Renal pelvis (tissue), 1 donor: ENCODE measurements at regions not wholly inside any gene's neighbourhood (a gene's known extent, or its start where the extent isn't known, plus 50 kb on each side); places are given as distances from the start of the nearest gene placed in this dataset.
A peak's percentile ranks its signal among the peaks of the same experiment; 100 is the strongest.

Source experiments
- DNase-seq: peaks from one replicate; pipeline ENCODE4 v3.0.0-alpha.2; 2013

DNA sequence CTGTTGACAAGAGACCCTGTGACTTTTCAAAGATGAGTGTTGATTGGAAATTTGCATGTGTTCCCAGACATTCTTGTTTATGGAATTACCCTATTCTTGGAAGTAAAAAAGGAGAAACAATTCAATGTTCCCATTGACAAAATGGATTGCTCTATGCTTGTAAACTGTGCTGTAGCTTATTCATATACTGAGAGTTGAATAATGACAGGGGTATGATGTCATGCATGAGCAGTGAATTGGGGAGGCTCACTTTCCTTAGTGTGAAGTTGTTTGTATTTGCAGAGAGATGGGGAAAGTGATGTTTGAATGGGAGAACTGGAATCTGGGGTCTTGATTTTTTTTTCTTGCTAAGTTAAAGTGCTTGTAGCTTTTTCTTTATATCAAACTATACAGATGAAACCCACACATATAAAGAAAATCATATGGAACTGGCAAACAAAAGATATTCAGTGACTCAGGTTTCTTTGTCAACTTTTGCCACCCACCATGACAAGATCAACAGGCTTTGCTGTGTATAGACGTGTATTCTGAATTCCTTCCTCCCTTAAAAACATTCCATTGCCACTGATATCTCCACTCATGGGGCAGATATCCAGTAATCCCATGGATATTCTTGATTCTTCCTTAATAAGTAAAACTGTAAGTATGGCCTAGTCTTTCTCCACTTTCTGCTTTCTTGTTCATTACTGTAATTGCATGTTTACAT, 97.8 kb upstream of the JAG1 start:
- no peak for DNase-seq

DNA sequence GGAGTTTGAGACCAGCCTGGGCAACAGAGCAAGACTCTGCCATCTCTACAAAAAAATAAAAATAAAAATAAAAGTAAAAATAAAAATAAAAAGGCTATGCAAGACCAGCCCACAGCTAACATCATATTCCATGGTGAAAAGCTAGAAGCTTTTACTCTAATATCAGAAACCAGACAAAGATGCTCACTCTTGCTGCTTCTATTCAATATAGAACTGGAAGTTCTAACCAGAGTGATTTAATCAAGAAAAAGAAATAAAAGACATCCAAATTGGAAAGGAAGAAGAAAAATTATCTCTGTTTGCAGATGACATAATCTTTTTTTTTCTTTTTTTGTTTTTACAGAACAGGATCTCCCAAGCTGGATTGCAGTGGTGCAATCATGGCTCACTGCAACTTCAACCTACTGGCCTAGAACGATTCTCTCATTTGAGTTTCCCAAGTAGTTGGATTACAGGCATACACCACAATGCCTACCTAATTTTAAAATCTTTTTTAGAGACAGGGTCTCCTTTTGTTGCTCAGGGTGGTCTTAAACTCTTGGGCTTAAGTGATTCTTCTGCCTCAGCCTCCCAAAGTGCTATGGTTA, 100.7 kb upstream of the JAG1 start:
- DNase-seq = no peak

DNA sequence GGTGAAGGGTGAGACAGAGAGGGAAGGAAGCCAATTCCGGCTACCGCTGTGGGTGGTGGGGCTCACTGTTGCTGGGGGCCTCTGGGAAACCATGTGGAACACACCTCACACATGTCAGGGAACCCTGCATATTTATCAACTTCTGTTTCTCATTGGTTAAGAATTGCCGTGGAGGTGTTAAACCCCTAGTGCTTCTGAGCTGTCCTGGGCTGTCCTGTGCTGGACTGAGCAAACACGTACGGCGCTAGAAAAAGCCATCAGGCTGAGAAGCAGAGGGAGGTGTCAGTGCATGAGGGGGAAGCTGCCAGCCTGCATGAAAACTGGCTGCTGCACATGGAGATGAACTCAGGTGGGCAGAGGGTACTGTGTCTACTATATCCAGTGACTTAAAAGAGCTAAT, 103.9 kb upstream of the JAG1 start:
- DNase-seq = no peak

DNA sequence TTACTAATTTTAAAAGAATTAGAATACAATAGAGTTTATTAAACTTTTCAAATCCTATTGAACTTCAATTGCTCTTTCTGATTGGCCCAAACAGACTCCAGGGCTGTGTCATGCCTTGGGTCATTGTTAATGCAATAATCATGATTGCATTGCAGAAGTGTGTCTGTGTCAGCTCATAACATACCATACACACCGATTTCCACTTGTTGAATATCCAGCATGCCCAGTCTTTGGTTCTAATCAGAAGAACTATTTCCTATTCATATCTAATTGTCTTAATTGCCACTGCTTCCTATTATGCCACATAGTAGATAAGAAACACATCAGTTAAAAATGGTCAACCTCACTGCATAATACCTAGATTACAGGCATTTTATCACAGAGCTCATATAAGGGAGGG, 106.1 kb upstream of the JAG1 start:
- DNase-seq = no peak

DNA sequence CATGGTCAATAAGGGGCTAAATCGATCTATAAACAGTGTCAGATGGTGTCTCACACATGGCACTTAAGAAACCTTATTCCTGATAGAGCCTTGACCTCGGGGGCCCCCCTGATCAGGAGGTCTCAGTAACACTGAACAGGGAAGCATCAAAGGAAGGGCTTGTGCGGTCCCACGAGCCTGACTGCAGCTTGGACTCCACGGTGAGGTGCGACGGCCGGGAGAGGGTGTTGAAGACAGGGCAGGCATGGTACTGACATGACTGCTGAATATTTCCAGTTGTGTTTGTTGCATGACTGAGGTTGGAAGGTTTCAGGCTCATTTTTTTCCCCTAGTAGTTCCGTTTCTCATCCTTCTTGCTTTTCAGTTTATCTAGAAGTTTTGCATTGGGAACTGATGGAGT, 107.1 kb upstream of the JAG1 start:
- DNase-seq = no peak

DNA sequence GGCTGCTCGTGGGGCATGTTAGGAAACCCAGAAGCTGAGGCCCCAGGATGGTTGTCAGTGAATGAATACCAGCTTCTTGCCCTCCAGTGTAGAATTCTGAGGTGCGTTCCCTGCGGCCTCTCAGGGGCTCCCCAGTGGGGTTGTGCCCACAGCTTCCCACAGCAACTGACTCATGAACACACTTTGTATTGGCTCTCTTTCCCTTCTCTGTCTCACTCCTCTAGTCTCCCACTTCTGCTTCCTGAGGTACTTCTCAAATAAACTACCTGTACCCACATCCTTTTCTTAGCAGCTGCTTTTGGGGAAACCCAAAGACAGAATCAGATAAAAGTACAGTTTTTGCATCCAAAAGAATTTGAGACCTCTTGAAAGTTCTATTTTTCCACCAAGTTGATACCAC, 107.7 kb upstream of the JAG1 start:
- DNase-seq = no peak

DNA sequence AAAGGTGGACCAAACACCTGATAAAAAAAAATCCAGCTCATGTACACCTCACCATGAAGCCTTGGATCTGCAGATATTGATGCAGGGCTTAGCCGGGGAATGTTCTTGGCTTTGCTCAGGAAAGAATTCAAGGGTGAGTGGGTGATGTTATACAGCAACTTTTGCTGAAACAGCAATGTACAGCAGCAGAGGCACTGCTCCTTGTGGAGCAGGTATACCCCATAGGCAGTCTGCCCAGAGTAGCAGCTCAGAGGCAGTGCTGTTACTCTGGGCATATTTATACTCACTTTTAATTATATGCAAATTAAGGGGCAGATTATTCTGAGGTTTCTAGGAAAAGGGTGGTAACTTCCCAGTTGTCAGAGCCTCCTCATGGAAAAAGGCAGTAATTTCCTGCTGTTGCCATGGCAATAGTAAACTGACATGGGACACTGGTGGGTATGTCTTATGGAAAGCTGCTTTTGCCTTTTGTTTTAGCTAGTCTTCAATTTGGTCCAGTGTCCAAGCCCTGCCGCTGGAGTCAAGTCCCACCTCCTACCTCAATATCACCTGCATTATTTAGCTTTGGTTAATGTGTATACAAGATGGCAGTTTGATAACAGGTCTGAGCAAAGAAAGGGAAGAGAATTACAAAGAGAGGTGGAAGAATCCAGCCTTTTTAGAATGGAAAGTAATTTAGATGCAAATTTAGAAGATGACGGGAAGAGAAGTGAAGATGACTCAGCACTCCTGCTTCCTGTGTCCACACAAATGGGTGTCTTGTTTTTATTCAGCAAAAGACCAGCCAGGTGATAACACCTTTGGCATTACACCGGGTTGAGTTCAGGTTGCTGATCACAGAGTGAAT, 110.1 kb upstream of the JAG1 start:
- no peak for DNase-seq

DNA sequence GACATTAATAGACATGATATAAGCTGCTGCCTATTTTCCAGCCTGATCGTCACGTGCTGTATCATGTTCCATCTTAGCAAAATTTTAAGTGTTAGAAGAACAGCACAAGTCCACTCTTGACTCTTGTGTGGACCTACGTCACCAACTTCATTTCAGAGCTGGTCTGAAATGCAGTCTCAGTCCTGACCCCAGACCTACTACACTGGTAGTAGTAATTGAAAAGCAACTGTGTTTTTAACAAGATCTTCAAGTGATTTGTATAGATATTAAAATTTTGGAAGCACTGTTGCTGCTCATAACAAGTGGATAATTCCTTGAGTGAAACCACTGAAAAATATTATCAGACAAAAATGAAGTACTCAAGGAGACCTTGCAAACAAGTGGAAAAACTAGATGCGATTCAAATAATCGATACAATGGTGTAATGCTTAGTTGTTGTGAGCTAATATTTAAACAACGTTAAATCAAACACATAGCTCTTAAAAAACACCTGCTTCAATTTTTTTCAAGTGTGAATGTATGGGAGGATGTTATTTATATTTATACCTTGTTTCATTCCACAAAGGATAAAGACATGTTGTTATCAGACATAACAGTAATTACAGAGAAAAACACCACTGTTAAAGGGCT, 110.9 kb upstream of the JAG1 start:
- DNase-seq = no peak

DNA sequence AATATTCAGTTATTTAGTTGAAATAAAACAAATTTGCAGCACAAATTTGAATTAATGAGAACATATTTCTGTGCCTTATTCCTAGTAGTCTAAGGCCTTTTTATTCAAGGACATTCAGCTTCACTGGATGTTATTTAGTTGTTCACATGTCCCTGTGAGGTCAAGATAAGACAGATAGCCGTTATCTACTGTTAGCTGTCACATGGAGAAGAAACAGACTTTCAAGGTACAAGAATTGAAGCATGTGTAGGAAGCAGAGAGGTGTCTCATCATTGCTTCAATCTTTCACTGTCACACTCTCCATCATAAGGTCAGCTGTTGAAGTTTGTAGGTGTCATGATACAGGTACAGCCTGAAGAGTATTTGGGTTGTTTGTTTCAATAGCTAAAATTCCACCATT, 112.9 kb upstream of the JAG1 start:
- DNase-seq = no peak

DNA sequence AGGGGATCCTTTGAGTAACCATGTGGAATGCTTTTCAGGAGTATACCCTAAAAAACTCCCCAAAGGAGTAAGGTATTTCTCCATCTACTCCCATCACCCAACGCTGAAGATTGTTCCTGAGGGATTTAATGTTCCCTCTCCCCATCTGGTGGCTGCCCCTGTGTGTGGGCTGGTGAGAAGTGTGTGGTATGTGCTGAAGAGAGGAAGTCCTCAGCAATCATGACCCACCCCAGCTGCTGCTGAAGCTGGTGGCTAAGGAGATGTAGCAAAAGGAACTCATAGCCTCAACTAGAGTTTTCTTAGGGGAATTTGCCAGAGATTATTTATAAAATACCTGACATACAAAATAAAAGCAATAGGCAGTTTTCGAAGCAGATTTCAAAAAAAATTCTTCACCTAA, 114.3 kb upstream of the JAG1 start:
- DNase-seq = no peak

DNA sequence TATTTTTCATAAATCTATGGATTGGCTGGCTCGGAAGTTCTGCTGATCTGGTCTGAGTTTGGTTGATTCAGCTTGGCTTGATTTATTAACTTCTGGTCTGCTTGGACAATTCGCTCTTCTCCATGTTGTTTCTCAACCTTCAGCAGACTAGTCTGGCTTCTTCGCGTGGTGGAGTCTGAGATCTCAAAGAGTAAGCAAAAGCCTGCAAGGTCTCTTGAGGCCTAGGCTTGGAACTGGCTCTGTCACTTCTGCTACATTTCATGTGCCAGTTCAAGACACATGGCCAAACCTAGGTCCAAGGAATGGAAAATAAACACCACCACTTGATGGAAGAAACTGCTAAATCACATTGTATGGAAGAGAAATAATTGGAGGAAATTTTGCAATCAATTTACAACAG, 115.1 kb upstream of the JAG1 start:
- DNase-seq = no peak

DNA sequence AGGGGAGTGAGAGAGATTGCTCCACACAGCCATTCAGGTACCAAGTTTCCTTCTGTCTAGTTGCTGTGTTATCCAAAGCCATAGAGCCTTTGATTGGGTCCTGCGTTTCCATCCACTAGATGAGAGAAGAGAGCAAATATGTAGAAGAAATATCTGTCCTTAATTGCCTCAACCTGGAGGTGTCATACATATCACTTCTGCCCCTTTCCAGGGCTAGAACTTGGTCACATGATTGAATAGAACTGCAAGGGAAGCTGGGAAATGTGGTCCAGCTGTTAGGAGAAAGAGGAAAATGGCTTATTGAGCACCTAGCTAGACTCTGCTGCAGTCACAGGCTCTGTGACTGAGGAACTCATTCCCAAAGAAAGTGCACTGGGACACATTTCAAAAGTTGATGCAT, 115.6 kb upstream of the JAG1 start:
- no peak for DNase-seq

DNA sequence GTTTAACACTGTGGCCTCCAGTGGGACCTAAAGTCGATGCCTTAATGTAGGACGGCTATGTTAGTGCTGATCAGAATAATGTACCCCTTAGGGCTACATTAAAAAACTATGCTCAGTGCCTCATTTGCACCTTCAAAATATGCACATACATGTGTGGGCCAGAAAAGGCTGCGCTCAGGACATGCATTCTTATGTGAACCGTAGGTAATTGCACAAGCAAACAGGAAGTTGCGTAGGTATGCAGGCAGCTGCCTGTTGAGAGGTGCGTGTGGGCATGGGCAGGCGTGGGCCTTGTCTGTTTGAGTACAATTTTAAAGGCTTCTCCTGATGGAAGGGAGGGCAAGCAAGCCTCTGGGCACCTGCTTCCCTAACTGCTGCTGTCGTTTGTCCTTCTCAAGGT, 116.2 kb upstream of the JAG1 start:
- no peak for DNase-seq

DNA sequence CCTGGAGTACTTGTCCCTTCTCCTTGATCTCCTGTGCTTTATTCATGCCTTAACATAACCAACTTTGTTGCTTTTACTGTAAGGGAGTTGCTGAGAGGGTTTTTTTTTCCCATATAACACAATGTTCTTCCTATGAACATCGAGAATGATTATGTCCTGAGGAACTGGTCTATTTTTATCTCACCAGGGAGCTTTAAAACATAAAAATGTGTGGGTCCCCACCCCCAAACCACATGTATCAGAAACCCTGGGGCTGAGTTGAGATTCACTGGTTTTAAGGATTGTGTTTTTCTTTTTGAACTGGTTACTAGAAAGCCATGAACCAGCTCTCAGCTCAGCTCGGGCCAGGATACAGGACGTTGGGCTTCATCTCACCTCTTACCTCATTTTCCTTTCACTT, 118.5 kb upstream of the JAG1 start:
- no peak for DNase-seq

DNA sequence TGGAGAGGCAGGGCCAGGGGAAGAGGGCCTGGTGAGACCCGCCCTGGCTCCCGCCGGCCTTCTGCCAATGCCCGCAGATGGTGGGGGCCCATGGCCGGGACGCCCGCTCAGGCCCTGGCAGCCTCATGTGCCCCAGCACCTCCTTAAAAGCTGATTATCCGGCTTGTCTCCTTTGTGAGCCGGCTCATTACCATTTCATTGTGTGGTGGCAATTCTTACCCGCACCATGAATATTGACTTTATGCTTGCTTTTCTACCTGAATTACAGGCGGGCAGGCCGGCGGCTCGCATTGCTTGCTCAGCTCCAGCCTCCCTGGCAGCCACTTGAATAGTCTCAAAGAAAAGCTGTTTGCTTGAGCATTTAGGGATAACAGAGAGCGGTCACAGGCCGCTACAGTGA, 120.0 kb upstream of the JAG1 start:
- no peak for DNase-seq

DNA sequence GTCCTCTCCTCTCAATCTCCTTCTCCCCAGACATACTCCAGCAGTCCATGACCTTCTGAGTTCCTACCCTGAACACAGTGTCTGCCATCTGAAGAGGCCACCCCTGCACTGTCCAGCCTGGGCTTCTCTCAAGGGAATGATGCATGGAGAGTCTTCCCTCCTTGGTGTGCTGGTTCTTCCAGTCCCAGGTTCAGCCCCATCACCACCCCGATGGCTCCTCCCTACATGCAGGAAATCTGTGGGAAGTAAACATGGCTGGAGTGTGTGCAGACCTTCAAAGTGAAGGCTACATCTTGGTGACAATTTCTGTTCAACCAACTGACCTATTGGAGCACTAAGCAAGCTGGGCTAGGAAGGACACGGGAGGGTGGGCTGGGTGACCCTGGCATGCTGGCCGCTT, 121.0 kb upstream of the JAG1 start:
- no peak for DNase-seq

DNA sequence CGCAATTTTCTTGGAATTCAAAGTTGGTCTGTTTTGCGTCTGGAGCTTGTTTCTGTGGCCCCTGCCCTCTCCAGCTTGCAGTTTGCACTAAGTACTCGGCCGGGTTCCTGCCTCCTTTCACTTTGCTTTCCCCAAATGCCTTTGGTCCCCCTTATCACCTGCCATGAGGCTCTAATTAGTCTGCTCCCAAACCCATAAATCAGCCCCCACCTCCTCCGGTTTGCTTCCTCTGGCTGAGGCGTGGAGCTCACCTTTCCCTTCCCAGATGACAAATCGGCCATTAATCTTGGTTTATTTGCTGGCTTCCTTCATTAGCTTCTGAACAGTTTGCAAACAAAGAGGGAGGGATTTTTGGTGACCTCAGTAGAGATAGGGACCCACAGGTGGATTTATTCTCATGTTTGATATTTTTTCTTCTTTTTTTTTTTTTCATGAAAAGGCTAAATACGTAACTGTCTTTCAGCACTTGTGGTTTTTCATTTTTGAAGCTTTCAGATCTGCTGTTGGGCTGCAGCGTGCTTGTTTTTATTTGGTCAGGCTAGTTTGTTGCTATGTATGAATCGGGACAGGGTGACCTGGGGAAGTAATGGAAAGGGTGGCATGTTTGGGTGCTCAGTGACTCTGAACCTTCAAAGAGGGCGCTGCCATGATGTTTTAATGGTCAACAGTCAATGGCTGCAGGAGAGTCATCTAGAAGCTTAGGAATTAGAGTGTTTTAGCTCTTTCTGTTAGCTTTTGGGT, 121.7 kb upstream of the JAG1 start:
- DNase-seq = peak; percentile 82

DNA sequence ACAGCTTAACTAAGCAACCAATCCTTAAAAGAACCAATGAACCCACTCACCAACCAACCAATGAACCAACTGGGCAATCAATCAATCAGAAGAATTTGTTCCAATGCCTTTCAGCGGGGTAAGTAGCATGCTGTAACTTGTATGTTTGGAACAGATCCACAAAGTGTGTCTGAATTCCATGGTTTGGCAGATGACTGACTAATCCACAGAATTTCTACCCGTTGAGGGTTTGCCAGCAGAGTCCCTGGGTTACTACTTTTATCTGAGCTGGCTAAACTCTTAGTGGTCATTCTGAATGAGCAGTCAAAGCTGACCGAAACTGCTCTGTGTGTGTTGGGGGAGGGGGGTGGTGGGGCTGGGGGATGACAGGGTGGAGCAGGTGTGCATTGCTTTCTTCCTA, 125.0 kb upstream of the JAG1 start:
- no peak for DNase-seq

DNA sequence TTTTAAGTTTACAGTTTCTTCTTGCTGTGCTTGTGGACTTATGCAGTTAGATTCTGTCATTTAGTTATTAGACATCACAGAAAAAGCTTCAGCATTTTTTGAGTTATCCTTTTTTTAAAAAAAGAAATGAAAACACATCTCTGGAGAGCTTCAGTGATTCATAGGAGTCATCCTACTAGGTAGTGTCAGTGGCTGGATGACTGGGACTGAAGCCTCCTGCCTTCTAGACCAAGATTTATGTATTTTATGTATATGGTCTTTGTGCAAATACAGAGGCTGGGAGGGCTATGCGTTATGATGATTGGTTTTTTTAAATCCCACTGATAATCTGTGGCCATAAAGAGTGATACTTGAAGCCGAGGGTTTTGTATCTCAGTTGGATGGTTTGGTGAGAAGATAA, 125.9 kb upstream of the JAG1 start:
- no peak for DNase-seq

DNA sequence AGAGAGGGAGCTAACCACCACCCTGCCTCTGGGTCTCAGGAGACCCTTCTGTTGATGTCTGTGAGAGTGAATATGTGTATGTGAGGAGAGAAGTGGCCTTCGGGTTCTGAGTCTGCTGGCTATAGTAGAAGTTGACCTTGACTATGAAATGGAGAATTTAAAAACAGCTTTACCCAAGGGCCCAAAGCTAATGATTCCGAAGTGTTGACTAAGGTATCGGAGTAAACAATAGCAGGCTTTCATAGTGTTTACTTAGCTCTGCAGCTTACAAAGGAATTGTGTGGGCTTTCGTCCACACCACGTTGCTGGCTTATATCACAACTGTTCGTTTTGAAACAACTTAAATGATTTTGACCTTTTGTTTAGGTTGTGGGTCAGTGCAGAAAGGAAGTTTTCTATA, 126.5 kb upstream of the JAG1 start:
- DNase-seq = no peak

DNA sequence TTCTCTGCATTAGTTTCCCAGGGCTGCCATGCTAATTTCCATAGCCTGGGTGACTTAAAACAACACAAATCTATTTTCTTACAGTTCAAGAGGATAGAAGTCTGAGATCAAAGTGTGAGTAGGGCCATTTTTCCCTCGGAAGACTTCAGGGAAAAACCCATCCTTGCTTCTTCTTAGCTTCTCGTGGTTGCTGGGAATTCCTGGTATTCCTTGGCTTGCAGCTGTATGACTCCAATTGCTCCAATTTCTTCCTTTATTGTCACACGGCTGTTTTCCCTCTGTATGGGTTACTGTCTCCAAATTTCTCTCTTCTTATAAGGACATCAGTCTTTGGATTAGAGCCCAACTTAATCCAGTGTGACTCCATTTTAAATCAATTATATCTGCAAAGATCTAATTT, 128.4 kb upstream of the JAG1 start:
- DNase-seq = no peak

DNA sequence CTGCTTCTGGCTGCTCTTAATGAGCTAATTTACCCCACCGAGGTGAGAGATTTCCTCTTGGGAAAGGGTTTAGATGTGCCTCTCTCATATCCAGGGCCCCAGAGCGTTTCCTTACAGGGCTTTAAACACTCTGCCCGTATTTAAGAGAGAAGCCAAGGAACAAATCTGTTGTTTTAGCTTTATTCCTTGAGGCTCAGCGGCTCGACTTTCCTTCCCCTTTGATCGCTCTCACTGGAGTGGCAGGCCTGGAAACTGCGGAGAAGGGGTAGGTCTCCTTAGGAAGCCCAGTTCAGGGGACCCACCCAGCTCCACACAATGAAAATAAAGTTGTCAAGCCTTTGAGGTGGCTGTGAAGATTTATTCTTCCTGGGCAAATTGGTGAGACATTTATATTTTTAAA, 132.0 kb upstream of the JAG1 start:
- no peak for DNase-seq
